Esophagus muscularis mucosa (tissue), 4 donors: ENCODE measurements at regions not wholly inside any gene's neighbourhood (a gene's known extent, or its start where the extent isn't known, plus 50 kb on each side); places are given as distances from the start of the nearest gene placed in this dataset.

Experiments used
- DNase-seq: peaks from one replicate; pipeline ENCODE4 v3.0.0-alpha.2; 2017; ENCODE audit errors: extremely low spot score
- H3K27ac ChIP-seq, 4 donors: fragments of 200-600 bp; sonication (generic); replicated peaks in 1 of 4; 1 replicate in 3 of 4; 2 replicates in 1 of 4; pipeline ENCODE4 v1.5.1; 2016 to 2019; ENCODE audit warnings: mild to moderate bottlenecking in 1 of 4
- H3K27me3 ChIP-seq, 4 donors: fragments of 200-600 bp; sonication (generic); one replicate each; pipeline versions ENCODE4 v1.5.1 to v1.6.0; 2016 to 2019
- H3K36me3 ChIP-seq, 4 donors: fragments of 200-600 bp; sonication (generic); one replicate each; pipeline ENCODE4 v1.5.1; 2016 to 2019
- H3K4me1 ChIP-seq, 4 donors: fragments of 200-600 bp; sonication (generic); one replicate each; pipeline ENCODE4 v1.5.1; 2016 to 2019
- H3K4me3 ChIP-seq, 4 donors: fragments of 200-600 bp; sonication (generic); 1 replicate in 2 of 4; 2 replicates in 2 of 4; pipeline ENCODE4 v1.5.1; 2016 to 2019; ENCODE audit warnings: mild to moderate bottlenecking in 4 of 4, moderate library complexity in 1 of 4
- H3K9me3 ChIP-seq, 4 donors: fragments of 200-600 bp; sonication (generic); 1 replicate in 3 of 4; 2 replicates in 1 of 4; pipeline ENCODE4 v1.5.1; 2016 to 2019
- CTCF ChIP-seq, 3 experiments: fragments of 200-600 bp in 2 of 3; fragments of 450-650 bp in 1 of 3; sonication (generic) in 2 of 3; IDR thresholded peaks; one replicate each; pipeline ENCODE4 v1.5.1; 2017 to 2019; ENCODE audit warnings: antibody characterized with exemption in 3 of 3, mild to moderate bottlenecking in 2 of 3, moderate library complexity in 1 of 3
- EP300 ChIP-seq: sonication (generic); formaldehyde crosslinking; IDR thresholded peaks from one replicate; pipeline ENCODE4 v1.6.1; 2017; ENCODE audit warnings: antibody characterized with exemption
- POLR2A ChIP-seq: fragments of 450-650 bp; IDR thresholded peaks from one replicate; pipeline ENCODE4 v1.6.1; 2017; ENCODE audit warnings: antibody characterized with exemption, moderate library complexity, mild to moderate bottlenecking, low read depth
- POLR2AphosphoS5 ChIP-seq, 2 donors: sonication (generic); formaldehyde crosslinking; IDR thresholded peaks; one replicate each; pipeline ENCODE4 v1.6.1; 2017; ENCODE audit warnings: antibody characterized with exemption in 2 of 2
- WGBS: methylation state at CpG from one replicate; pipeline ENCODE4 v1.1.5; 2018; 5-methylcytosine and 5-hydroxymethylcytosine counted together
- intact Hi-C: fragments of 100-400 bp; cut with DNase I; formaldehyde crosslinking; loops from one replicate; pipeline ENCODE4 v1.15.1; 2023

- Histone ChIP-seq H3K27me3 (no peaks in the 10 kb centered on the region), H3K4me3 (no peak overlapping the region), H3K27ac (no peak overlapping the region), H3K36me3 (no peaks in the 10 kb centered on the region), H3K4me1 (no peaks in the 10 kb centered on the region), H3K9me3 (no peaks in the 10 kb centered on the region)
- intact Hi-C loops = no loop called here
- WGBS = 67% methylated on average over 1 of the region's 1 CpG
- DNase-seq = no peak
- no peak for TF ChIP-seq CTCF (IDR thresholded peaks at IDR 0.05)
- TF ChIP-seq EP300 = no peak
- TF ChIP-seq POLR2A = no peak
- no peak for TF ChIP-seq POLR2AphosphoS5 (IDR thresholded peaks at IDR 0.05)
These were observed 1121.7 kb upstream of the PRMT6 start for GRCh38 chr1:105934806-105935205.

GRCh38 chr1:105964879-105965278, 1091.6 kb upstream of the PRMT6 start:
- intact Hi-C loops = no loop called here
- Histone ChIP-seq H3K9me3 (no peaks in the 10 kb centered on the region), H3K27ac (no peak overlapping the region), H3K4me3 (no peak overlapping the region), H3K27me3 (no peaks in the 10 kb centered on the region), H3K36me3 (no peaks in the 10 kb centered on the region), H3K4me1 (no peaks in the 10 kb centered on the region)
- no peak for DNase-seq
- TF ChIP-seq CTCF (IDR thresholded peaks at IDR 0.05) = no peak
- no peak for TF ChIP-seq EP300
- TF ChIP-seq POLR2AphosphoS5 (IDR thresholded peaks at IDR 0.05) = no peak
- no peak for TF ChIP-seq POLR2A
- 83% methylated on average over 4 of the region's 4 CpGs for WGBS

GRCh38 chr1:105997516-105997915, 1059.0 kb upstream of the PRMT6 start:
- TF ChIP-seq POLR2AphosphoS5 (IDR thresholded peaks at IDR 0.05) (no peak), EP300 (no peak), CTCF (IDR thresholded peaks at IDR 0.05) (no peak), POLR2A (no peak)
- intact Hi-C loops = no loop called here

GRCh38 chr1:106022312-106022902, 1034.1 kb upstream of the PRMT6 start:
- H3K9me3 ChIP-seq = no peaks in the 10 kb centered on the region
- H3K4me1 ChIP-seq = no peaks in the 10 kb centered on the region
- no peaks in the 10 kb centered on the region for H3K27me3 ChIP-seq
- no peak for DNase-seq
- 36% methylated on average over 2 of the region's 2 CpGs for WGBS
- TF ChIP-seq POLR2A (no peak), CTCF (IDR thresholded peaks at IDR 0.05) (peak in 2 of 3 experiments; percentile 18 to 20)
- no peaks in the 10 kb centered on the region for H3K36me3 ChIP-seq
- no peak overlapping the region for H3K27ac ChIP-seq
- intact Hi-C loops = no loop called here
- no peak overlapping the region for H3K4me3 ChIP-seq

More at GRCh38 chr1:105997516-105997915, 1059.0 kb upstream of the PRMT6 start:
- no peaks in the 10 kb centered on the region for H3K4me1 ChIP-seq
- H3K4me3 ChIP-seq = no peak overlapping the region
- H3K9me3 ChIP-seq = no peaks in the 10 kb centered on the region
- WGBS = 83% methylated on average over 6 of the region's 6 CpGs
- no peaks in the 10 kb centered on the region for H3K36me3 ChIP-seq
- no peak for DNase-seq
- no peak overlapping the region for H3K27ac ChIP-seq
- no peaks in the 10 kb centered on the region for H3K27me3 ChIP-seq

GRCh38 chr1:106027871-106028270, 1028.6 kb upstream of the PRMT6 start:
- H3K4me1 ChIP-seq = no peaks in the 10 kb centered on the region
- H3K36me3 ChIP-seq = no peaks in the 10 kb centered on the region
- intact Hi-C loops = no loop called here
- no peak overlapping the region for H3K27ac ChIP-seq
- H3K9me3 ChIP-seq = no peaks in the 10 kb centered on the region
- no peak for TF ChIP-seq POLR2A
- TF ChIP-seq CTCF (IDR thresholded peaks at IDR 0.05) = no peak
- no peak for TF ChIP-seq EP300
- TF ChIP-seq POLR2AphosphoS5 (IDR thresholded peaks at IDR 0.05) = no peak
- DNase-seq = no peak
- no peaks in the 10 kb centered on the region for H3K27me3 ChIP-seq
- WGBS = 83% methylated on average over 2 of the region's 2 CpGs
- H3K4me3 ChIP-seq = no peak overlapping the region
